GM13976 (cell line): ENCODE measurements at regions not wholly inside any gene's neighbourhood (a gene's known extent, or its start where the extent isn't known, plus 50 kb on each side); places are given as distances from the start of the nearest gene placed in this dataset.

ENCODE experiments used
- DNase-seq: peaks from one replicate; pipeline ENCODE4 v3.0.0; 2012; ENCODE audit warnings: low spot score
- CTCF ChIP-seq: IDR thresholded peaks from 2 replicates; pipeline ENCODE4 v1.5.1; 2012; ENCODE audit warnings: borderline replicate concordance, mild to moderate bottlenecking; ENCODE audit not compliant: insufficient read depth; ENCODE audit errors: extremely low read depth, missing control alignments, control extremely low read depth
- in situ Hi-C: fragments of 300-500 bp; cut with MboI; formaldehyde crosslinking; loops from one replicate; pipeline ENCODE4 v1.12.0; 2022; ENCODE audit warnings: low sequenced_read_pairs, mixed read lengths, inconsistent platforms; ENCODE audit not compliant: unreplicated experiment

GRCh38 chr1:208691012-208691411 is 446.8 kb upstream of the PLXNA2 start:
- no peak for DNase-seq
- no peak for TF ChIP-seq CTCF
- in situ Hi-C loops: no loop called here

DNA sequence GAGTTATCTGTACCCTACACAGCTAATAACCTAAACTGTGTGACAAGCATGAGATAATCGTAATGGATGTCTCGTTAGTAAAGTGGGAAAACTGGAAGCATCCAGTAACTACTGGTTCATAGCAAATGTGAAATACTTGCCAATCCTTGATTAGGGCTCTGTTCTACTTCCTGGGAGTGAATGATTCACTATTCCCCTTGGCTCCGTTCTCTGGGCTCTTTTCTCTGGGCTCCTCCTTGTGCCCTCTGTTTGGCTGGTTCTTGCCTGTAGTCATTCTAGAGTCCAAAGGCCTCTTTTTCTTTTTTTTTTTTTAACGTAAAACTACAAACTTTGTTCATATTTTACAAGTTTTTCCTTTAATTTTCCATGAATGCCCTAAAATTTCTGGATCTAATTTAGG is 465.8 kb upstream of the PLXNA2 start:
- no peak for TF ChIP-seq CTCF
- in situ Hi-C loops: no loop called here
- DNase-seq: no peak

DNA sequence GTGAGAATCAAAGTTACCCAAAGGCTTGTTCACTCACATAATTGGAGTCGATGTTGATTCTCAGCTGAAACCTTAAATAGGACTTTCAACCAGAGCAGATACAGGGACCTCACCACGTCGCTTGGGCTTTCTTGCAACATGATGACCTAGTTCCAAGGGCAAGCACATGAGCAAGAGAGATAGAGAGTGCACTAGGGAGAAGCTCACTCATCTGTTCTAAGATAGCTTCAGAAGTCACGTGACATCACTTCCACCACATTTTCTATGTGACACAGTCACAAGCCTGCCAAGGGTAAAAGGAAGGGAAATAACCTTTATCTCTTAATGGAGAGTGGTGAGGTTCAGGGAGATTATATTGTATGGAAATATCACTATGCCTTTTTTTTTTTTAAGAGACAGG is 470.1 kb upstream of the PLXNA2 start:
- no peak for DNase-seq
- in situ Hi-C loops: no loop called here
- no peak for TF ChIP-seq CTCF

DNA sequence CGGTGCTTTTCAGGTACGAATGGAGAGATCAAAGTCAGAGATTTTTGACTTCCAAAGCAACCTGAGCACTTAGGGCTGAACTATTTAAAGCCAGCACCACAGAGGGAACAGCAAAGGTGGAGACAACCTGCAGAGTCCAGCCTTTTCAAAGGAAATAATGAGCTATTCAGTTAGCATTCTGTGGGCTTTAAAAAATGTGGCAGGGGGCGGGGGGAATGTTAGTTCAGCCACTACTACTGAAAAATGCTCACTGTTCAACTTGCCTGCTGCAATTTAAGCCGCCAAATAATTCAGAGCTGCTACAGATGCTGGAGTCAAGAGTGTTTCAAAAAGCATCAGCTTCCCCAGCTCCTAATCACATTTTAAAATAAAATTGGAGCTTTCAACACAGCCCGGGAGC is 473.3 kb upstream of the PLXNA2 start:
- in situ Hi-C loops: no loop called here
- no peak for TF ChIP-seq CTCF
- DNase-seq: no peak

DNA sequence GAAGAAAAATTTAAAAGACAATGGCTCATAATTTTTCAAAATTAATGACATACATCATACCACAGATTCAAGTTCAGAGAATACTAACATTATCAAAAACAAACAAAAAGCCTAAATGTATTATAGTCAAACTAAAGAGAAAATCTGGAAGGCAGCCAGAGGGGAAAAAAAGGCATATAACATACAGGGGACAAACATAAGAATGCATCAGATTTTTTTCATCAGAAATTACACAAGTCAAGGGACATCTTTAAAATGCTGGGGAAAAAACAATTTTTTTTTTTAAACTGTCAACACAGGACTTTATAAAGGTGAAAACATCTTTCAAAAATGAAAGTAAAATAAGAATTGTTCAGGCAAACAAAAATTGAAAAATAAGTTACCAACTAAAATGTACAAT is 478.4 kb upstream of the PLXNA2 start:
- TF ChIP-seq CTCF: no peak
- in situ Hi-C loops: no loop called here
- no peak for DNase-seq

DNA sequence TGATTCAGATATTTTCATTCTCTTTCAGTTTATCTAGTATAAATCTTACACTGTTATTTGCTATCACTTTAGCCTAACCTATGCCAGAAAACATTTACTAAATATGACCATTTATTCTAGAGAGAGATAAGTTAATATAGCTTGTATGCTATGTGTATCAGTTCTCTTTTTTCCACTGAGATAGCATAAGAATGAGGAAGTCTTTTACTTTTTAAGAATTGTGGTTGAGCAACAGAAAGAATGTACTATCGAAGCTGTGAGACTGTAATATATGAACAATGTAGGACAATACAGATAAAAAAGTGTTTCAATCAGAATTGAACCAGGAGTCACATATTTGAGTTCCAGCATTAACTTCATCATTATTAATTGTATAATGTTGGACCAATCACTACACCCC is 479.9 kb upstream of the PLXNA2 start:
- TF ChIP-seq CTCF: no peak
- in situ Hi-C loops: no loop called here
- DNase-seq: no peak

GRCh38 chr1:208728815-208729214 is 484.6 kb upstream of the PLXNA2 start:
- in situ Hi-C loops: no loop called here
- TF ChIP-seq CTCF: no peak
- no peak for DNase-seq
